HG03064 (cell line): ENCODE measurements at regions not wholly inside any gene's neighbourhood (a gene's known extent, or its start where the extent isn't known, plus 50 kb on each side); places are given as distances from the start of the nearest gene placed in this dataset.

Experiments used
- ATAC-seq: cut with Tn5 transposase; IDR thresholded peaks from one replicate; pipeline ENCODE4 v1.9.1; 2021; ENCODE audit warnings: low read depth; ENCODE audit not compliant: unreplicated experiment

- no peak for ATAC-seq
These were observed 590.4 kb downstream of the TBC1D4 start for GRCh38 chr13:74891610-74892009.

- ATAC-seq: no peak
These were observed 592.6 kb downstream of the TBC1D4 start for GRCh38 chr13:74889321-74889720.

GRCh38 chr13:74886502-74886901, 595.5 kb downstream of the TBC1D4 start:
- ATAC-seq: no peak

GRCh38 chr13:74883834-74884233, 598.1 kb downstream of the TBC1D4 start:
- ATAC-seq: no peak

GRCh38 chr13:74871369-74872070, 610.4 kb downstream of the TBC1D4 start:
- ATAC-seq: no peak

GRCh38 chr13:74870865-74871264, 611.1 kb downstream of the TBC1D4 start:
- no peak for ATAC-seq

- no peak for ATAC-seq
These were observed 612.1 kb downstream of the TBC1D4 start for GRCh38 chr13:74869846-74870245.

GRCh38 chr13:74868049-74868448, 613.9 kb downstream of the TBC1D4 start:
- no peak for ATAC-seq

GRCh38 chr13:74867460-74867859, 614.5 kb downstream of the TBC1D4 start:
- no peak for ATAC-seq

- no peak for ATAC-seq
These were observed 615.9 kb downstream of the TBC1D4 start for GRCh38 chr13:74866101-74866500.

- no peak for ATAC-seq
These were observed 616.3 kb downstream of the TBC1D4 start for GRCh38 chr13:74865656-74866055.

GRCh38 chr13:74860789-74861188, 621.2 kb downstream of the TBC1D4 start:
- no peak for ATAC-seq

GRCh38 chr13:74850893-74851292, 631.1 kb downstream of the TBC1D4 start:
- ATAC-seq: no peak

- no peak for ATAC-seq
These were observed 634.0 kb downstream of the TBC1D4 start for GRCh38 chr13:74847966-74848365.

- ATAC-seq: no peak
These were observed 636.2 kb downstream of the TBC1D4 start for GRCh38 chr13:74845806-74846205.

GRCh38 chr13:74841651-74842050, 640.3 kb downstream of the TBC1D4 start:
- ATAC-seq: no peak

- ATAC-seq: no peak
These were observed 640.8 kb downstream of the TBC1D4 start for GRCh38 chr13:74841123-74841522.

- no peak for ATAC-seq
These were observed 642.3 kb downstream of the TBC1D4 start for GRCh38 chr13:74839656-74840055.

GRCh38 chr13:74838096-74838495, 643.9 kb downstream of the TBC1D4 start:
- ATAC-seq: no peak

- ATAC-seq: no peak
These were observed 645.3 kb downstream of the TBC1D4 start for GRCh38 chr13:74836628-74837027.

GRCh38 chr13:74835579-74835978, 646.4 kb downstream of the TBC1D4 start:
- ATAC-seq: no peak

- no peak for ATAC-seq
These were observed 656.1 kb downstream of the TBC1D4 start for GRCh38 chr13:74825938-74826246.
